NCI-H1048 (cell line): ENCODE measurements at regions not wholly inside any gene's neighbourhood (a gene's known extent, or its start where the extent isn't known, plus 50 kb on each side); places are given as distances from the start of the nearest gene placed in this dataset.
"Not testable (repeated sequence)": the region's sequence is repeated elsewhere in the genome, so short reads cannot be mapped to it uniquely, and the experiment has no call there.

ENCODE experiments used
- DNase-seq: peaks from one replicate; lab custom pipeline; 2025; lab: John Stamatoyannopoulos, UW

- DNase-seq, result no peak
Observed at GRCh38 chr10:64732372-64732957, 1211.3 kb downstream of the REEP3 start.

GRCh38 chr10:64733980-64734379 is 1212.8 kb downstream of the REEP3 start:
- DNase-seq, result no peak

GRCh38 chr10:64738462-64738861 is 1217.3 kb downstream of the REEP3 start:
- DNase-seq, result no peak

GRCh38 chr10:64745565-64745964 is 1224.4 kb downstream of the REEP3 start:
- no peak for DNase-seq

GRCh38 chr10:64750672-64751071 is 1229.5 kb downstream of the REEP3 start:
- DNase-seq, result no peak

GRCh38 chr10:64753516-64753915 is 1232.3 kb downstream of the REEP3 start:
- no peak for DNase-seq

- no peak for DNase-seq
Observed at GRCh38 chr10:64760371-64760770, 1239.2 kb downstream of the REEP3 start.

- DNase-seq, result no peak
Observed at GRCh38 chr10:64762861-64763260, 1241.7 kb downstream of the REEP3 start.

GRCh38 chr10:64765498-64765897 is 1244.3 kb downstream of the REEP3 start:
- no peak for DNase-seq

GRCh38 chr10:64771253-64772050 is 1250.3 kb downstream of the REEP3 start:
- no peak for DNase-seq

- DNase-seq, result no peak
Observed at GRCh38 chr10:64773357-64773756, 1252.2 kb downstream of the REEP3 start.

- not testable (repeated sequence) for DNase-seq
Observed at GRCh38 chr10:64784451-64784850, 1263.2 kb downstream of the REEP3 start.

- no peak for DNase-seq
Observed at GRCh38 chr10:64785816-64786215, 1264.6 kb downstream of the REEP3 start.

- no peak for DNase-seq
Observed at GRCh38 chr10:64786989-64787388, 1265.8 kb downstream of the REEP3 start.

GRCh38 chr10:64795847-64796246 is 1274.6 kb downstream of the REEP3 start:
- DNase-seq, result no peak

- no peak for DNase-seq
Observed at GRCh38 chr10:64798297-64798696, 1277.1 kb downstream of the REEP3 start.

- not testable (repeated sequence) for DNase-seq
Observed at GRCh38 chr10:64808233-64808632, 1287.0 kb downstream of the REEP3 start.

- DNase-seq, result not testable (repeated sequence)
Observed at GRCh38 chr10:64810046-64810445, 1288.8 kb downstream of the REEP3 start.

GRCh38 chr10:64813391-64813790 is 1292.2 kb downstream of the REEP3 start:
- DNase-seq, result no peak

GRCh38 chr10:64814201-64814600 is 1293.0 kb downstream of the REEP3 start:
- DNase-seq, result no peak

- no peak for DNase-seq
Observed at GRCh38 chr10:64829888-64830412, 1308.7 kb downstream of the REEP3 start.

GRCh38 chr10:64830869-64831268 is 1309.7 kb downstream of the REEP3 start:
- DNase-seq, result no peak

- DNase-seq, result no peak
Observed at GRCh38 chr10:64840341-64840740, 1319.1 kb downstream of the REEP3 start.
